GM12874 (cell line): ENCODE measurements at regions not wholly inside any gene's neighbourhood (a gene's known extent, or its start where the extent isn't known, plus 50 kb on each side); places are given as distances from the start of the nearest gene placed in this dataset.

Experiments used
- TF ChIP-seq, protein P1 (sequence below): IDR thresholded peaks from 2 replicates; pipeline ENCODE4 v1.5.1; 2011; ENCODE audit warnings: low read depth, mild to moderate bottlenecking, control low read depth, low read length, moderate library complexity; ENCODE audit not compliant: insufficient read depth

DNA sequence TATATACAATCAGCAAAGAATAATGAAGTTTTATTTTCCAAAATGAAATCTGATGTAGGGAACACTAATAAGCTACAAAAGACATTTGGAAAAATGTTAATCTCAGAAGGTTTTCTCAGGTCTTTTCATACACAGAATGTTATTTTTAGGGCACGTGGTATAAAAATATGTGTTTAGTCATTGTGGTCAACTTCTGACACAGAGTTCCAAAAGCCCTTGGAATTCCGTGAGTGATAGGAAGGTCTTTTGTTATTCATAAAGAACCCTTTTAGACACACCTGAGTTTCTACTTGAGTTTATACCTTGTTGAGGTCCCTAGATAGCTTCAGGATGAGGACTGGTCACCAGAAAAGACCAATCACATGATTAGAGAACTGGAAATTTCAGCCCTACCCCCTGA lies 277.6 kb upstream of the NCAM2 start:
- TF ChIP-seq, protein P1, sequence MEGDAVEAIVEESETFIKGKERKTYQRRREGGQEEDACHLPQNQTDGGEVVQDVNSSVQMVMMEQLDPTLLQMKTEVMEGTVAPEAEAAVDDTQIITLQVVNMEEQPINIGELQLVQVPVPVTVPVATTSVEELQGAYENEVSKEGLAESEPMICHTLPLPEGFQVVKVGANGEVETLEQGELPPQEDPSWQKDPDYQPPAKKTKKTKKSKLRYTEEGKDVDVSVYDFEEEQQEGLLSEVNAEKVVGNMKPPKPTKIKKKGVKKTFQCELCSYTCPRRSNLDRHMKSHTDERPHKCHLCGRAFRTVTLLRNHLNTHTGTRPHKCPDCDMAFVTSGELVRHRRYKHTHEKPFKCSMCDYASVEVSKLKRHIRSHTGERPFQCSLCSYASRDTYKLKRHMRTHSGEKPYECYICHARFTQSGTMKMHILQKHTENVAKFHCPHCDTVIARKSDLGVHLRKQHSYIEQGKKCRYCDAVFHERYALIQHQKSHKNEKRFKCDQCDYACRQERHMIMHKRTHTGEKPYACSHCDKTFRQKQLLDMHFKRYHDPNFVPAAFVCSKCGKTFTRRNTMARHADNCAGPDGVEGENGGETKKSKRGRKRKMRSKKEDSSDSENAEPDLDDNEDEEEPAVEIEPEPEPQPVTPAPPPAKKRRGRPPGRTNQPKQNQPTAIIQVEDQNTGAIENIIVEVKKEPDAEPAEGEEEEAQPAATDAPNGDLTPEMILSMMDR, result no peak

DNA sequence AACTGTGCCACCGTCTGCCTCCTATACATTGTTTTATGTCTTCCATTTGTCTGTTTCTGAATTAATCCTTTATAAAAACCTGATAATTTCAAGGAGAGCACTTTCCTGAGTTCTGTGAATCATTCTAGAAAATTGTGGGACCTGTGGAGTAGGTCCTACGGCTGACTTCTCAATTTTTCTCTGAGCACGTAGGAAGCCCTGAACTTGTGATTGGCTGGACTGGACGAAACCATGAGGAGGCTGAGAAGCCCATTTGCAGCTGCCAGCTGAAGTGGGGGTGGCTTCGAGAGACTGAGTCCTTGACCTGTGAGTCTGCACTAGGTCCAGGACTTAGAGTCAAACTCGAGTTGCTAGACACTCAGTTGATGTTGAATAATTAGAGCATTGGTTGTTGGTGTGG lies 277.1 kb upstream of the NCAM2 start:
- TF ChIP-seq, protein P1, result no peak

DNA sequence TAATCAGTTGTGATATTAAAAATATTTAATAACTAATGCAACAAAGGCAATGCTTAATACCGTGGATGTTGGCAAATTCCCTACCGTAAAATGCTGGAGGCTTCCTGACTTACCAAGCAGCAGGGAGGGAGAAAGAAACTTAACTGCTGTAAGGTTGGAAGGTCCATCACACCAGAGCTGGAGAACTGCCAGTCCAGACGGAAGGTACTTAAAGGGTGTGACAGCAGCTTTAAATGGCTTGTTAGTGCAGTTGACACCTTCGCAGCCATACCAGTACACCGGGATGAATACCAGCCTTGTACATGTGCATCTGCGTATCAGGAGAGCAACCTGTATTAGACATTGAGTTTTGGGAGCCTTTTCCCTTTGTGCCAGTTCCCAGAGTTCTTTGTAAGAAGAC lies 269.5 kb upstream of the NCAM2 start:
- TF ChIP-seq, protein P1, result no peak

DNA sequence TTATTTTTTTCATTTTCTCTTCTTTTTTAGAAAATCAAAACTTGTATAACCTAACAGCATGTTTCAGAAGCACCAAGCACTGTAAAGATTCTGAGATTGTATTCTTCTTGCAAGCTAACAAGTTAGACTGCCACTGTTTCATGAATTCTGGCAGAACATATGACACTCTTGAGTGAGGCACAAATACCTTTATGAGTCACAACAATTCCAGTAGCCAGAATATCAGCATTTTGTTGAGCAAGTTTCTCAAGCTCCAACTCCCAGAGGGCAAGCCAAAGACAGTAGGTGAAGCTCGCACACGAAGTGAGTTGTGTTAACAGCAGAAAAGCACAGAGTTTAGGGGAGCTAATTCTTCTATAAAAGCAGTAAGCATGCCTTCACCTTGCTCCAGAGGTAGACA lies 268.8 kb upstream of the NCAM2 start:
- TF ChIP-seq, protein P1, result no peak

DNA sequence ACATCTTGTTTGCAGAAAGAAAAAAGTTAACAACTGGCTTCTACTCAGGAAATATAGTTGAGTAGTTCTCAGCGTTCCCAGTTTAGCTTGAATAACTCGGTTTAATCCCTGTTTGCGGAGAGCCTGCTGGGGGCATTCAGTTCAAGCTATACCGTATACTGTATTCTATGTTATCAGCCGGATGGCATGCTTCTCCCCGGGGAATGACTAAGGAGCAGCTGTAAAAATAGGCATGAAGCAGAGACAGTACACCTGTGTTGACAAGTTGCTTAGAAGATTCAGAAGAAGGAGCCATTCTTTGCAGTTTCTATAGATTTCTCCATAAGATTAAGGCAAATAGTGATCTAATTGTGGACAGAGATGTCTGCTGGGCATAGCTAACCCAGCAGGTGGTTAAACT lies 267.8 kb upstream of the NCAM2 start:
- TF ChIP-seq, protein P1, result no peak

DNA sequence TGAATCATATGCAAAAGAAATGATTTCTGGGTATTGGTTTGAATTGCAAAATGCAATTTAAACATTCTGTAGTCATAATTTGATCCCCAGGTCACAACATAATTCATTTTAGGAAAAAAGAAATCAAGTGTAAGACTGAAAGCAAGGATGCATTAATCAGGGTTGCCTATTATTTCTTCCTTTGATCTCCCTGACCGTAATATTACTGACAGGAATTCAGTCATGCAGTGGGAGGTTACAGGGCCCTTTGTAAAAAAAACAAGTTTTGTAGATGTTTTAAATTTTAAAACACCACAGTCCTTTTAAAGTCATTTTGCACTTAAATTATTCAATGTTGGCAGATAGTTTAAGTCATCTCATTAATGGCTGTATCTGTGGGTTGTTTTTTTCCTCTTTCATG lies 263.0 kb upstream of the NCAM2 start:
- TF ChIP-seq, protein P1, result no peak

DNA sequence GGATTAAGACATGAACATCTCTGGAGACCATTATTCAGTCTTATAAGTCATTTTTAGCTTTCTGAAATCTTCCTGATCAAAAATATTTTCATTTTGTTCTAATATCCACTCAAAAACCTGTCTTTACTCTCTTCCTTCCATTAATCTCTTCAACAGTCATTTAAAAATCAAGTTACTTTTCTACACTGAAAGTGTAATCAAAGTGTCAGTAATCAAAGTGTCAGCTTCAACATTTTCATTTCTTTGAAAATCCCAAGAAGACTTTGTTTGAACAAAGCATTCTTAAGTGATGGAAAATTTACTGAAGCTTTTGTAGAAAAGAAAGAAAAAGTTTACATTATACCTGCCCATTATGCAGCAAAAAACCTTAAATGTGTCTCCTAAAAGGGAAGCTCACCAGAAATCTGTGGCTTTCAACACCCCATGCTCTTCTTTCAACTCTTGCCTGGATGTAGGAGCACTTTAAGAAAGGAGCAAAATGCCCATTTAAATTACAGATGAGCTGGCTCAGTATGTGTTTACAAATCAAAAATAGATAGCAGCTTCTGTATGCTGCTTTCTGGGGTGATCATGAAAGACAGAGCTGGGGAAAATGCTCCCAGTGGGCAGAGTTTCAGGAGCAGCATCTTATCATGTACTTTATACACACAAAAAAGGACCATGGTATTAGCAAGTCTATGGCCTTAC lies 260.8 kb upstream of the NCAM2 start:
- TF ChIP-seq, protein P1, result no peak
